Activated naive CD4-positive, alpha-beta T cell treated with anti-CD3 and anti-CD28 coated beads, Interleukin-2, amount 50 U/mL, for 72 hours (primary cell): ENCODE measurements at regions not wholly inside any gene's neighbourhood (a gene's known extent, or its start where the extent isn't known, plus 50 kb on each side); places are given as distances from the start of the nearest gene placed in this dataset.
"Not testable (repeated sequence)": the region's sequence is repeated elsewhere in the genome, so short reads cannot be mapped to it uniquely, and the experiment has no call there.

Experiments used
- ATAC-seq, 2 donors: fragments of 150-1000 bp; cut with Tn5 transposase; 2 replicates each; pipeline ENCODE4 v1.10.0; 2021; ENCODE audit warnings: mild to moderate bottlenecking in 2 of 2, moderate library complexity in 2 of 2
- DNase-seq, 2 donors: peaks; one replicate each; pipeline ENCODE4 v3.0.0; 2021 to 2022; ENCODE audit warnings: low spot score in 2 of 2
- H3K27ac Mint-ChIP-seq, 2 donors: one replicate each; pipeline ENCODE4 v1.8.0; 2022; ENCODE audit warnings: mild to moderate bottlenecking in 2 of 2, mixed read lengths in 2 of 2
- H3K36me3 Mint-ChIP-seq, 2 donors: one replicate each; pipeline ENCODE4 v1.8.0; 2022; ENCODE audit warnings: mixed read lengths in 2 of 2
- H3K9me3 Mint-ChIP-seq, 2 donors: one replicate each; pipeline ENCODE4 v1.8.0; 2022; ENCODE audit warnings: mixed read lengths in 2 of 2

GRCh38 chr1:177891809-177892208, 78.0 kb downstream of the SEC16B start:
- peaks cover 9 to 19% of the 10 kb centered on the region in 2 donors for H3K36me3 Mint-ChIP-seq
- H3K9me3 Mint-ChIP-seq, result peaks cover 4 to 12% of the 10 kb centered on the region in 2 donors
- no peak for ATAC-seq
- no peak overlapping the region for H3K27ac Mint-ChIP-seq
- DNase-seq, result no peak

GRCh38 chr1:177890479-177890878, 79.4 kb downstream of the SEC16B start:
- DNase-seq (no peak), ATAC-seq (no peak)
- Mint-ChIP-seq H3K27ac (no peak overlapping the region), H3K9me3 (peaks cover 4 to 16% of the 10 kb centered on the region in 2 donors), H3K36me3 (peaks cover 9 to 19% of the 10 kb centered on the region in 2 donors)

DNA sequence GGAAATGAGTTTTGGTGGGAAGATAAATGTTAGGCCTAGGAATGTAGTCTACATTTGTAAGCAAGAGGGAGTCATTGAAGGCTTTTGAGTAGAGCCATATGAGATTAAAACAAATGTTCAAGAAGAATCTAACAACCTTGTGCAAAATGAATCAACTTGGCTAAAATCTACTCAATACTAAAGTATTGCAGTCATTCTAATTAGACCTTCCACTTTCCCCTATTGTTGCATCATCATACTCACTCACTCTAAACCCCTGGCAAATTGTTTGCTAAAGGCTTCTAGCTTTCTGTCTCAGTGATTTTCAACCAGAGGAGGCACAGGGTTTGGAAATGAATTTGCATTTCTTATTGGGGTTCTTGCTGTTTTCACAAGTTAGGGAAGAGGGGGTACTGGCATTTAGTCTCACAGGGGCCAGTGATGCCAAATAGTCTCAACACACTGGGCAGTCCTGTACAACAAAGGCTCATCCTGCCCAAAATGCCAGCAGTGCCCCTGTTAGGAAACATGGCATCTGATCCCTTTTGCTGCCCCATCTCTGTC, 85.3 kb downstream of the SEC16B start:
- no peak for ATAC-seq

DNA sequence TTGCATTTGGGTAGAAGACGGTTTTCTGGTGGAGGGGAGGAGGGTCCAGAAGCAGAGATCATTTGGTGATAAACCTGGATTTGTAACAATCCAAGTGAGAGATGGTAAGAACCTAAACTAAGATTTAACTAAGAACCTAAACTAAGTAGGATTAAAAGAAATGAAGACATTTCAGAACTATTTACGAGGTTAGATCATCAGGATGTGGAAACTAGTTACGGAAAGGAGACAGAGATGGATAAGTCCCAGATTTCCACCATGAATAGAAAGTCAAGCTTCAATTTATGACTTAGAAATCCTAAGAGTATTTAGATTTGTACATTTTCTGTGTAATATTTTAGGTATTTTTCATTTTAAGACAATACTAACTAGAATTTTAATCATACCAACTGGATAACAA, 86.3 kb downstream of the SEC16B start:
- ATAC-seq, result no peak
- DNase-seq, result no peak
- H3K27ac Mint-ChIP-seq, result no peak overlapping the region
- H3K36me3 Mint-ChIP-seq, result no peaks in the 10 kb centered on the region
- peaks cover 7 to 17% of the 10 kb centered on the region in 2 donors for H3K9me3 Mint-ChIP-seq

More for the DNA sequence above, 85.3 kb downstream of the SEC16B start:
- DNase-seq, result no peak
- no peaks in the 10 kb centered on the region for H3K36me3 Mint-ChIP-seq
- H3K27ac Mint-ChIP-seq, result no peak overlapping the region
- H3K9me3 Mint-ChIP-seq, result peaks cover 9 to 19% of the 10 kb centered on the region in 2 donors

- no peak overlapping the region for H3K27ac Mint-ChIP-seq
- no peak for ATAC-seq
Observed at GRCh38 chr1:177880339-177880891, 89.4 kb downstream of the SEC16B start.

GRCh38 chr1:177877086-177877485, 92.8 kb downstream of the SEC16B start:
- ATAC-seq (no peak), DNase-seq (no peak)
- Mint-ChIP-seq H3K27ac (no peak overlapping the region), H3K9me3 (peaks cover 10 to 21% of the 10 kb centered on the region in 2 donors), H3K36me3 (no peaks in the 10 kb centered on the region)

More at GRCh38 chr1:177880339-177880891, 89.4 kb downstream of the SEC16B start:
- H3K9me3 Mint-ChIP-seq, result peaks cover 13 to 16% of the 10 kb centered on the region in 2 donors
- DNase-seq, result no peak
- no peaks in the 10 kb centered on the region for H3K36me3 Mint-ChIP-seq

- no peaks in the 10 kb centered on the region for H3K36me3 Mint-ChIP-seq
- DNase-seq (no peak), ATAC-seq (no peak)
- peaks cover 13 to 14% of the 10 kb centered on the region in 2 donors for H3K9me3 Mint-ChIP-seq
- H3K27ac Mint-ChIP-seq, result no peak overlapping the region
Observed at GRCh38 chr1:177873238-177873637, 96.6 kb downstream of the SEC16B start.

GRCh38 chr1:177872308-177872900, 97.5 kb downstream of the SEC16B start:
- Mint-ChIP-seq H3K36me3 (no peaks in the 10 kb centered on the region), H3K27ac (no peak overlapping the region), H3K9me3 (peaks cover 18 to 21% of the 10 kb centered on the region in 2 donors)
- ATAC-seq (no peak), DNase-seq (no peak)

- Mint-ChIP-seq H3K27ac (no peak overlapping the region), H3K9me3 (peaks cover 11 to 22% of the 10 kb centered on the region in 2 donors), H3K36me3 (no peaks in the 10 kb centered on the region)
- DNase-seq (no peak), ATAC-seq (no peak)
Observed at GRCh38 chr1:177871613-177872307, 98.1 kb downstream of the SEC16B start.

GRCh38 chr1:177869586-177869985, 100.3 kb downstream of the SEC16B start:
- peaks cover 9 to 22% of the 10 kb centered on the region in 2 donors for H3K9me3 Mint-ChIP-seq
- DNase-seq (no peak), ATAC-seq (no peak)
- no peak overlapping the region for H3K27ac Mint-ChIP-seq
- no peaks in the 10 kb centered on the region for H3K36me3 Mint-ChIP-seq

GRCh38 chr1:177869011-177869410, 100.8 kb downstream of the SEC16B start:
- H3K9me3 Mint-ChIP-seq, result peaks cover 9 to 19% of the 10 kb centered on the region in 2 donors
- not testable (repeated sequence) for H3K27ac Mint-ChIP-seq, DNase-seq, H3K36me3 Mint-ChIP-seq, ATAC-seq

DNA sequence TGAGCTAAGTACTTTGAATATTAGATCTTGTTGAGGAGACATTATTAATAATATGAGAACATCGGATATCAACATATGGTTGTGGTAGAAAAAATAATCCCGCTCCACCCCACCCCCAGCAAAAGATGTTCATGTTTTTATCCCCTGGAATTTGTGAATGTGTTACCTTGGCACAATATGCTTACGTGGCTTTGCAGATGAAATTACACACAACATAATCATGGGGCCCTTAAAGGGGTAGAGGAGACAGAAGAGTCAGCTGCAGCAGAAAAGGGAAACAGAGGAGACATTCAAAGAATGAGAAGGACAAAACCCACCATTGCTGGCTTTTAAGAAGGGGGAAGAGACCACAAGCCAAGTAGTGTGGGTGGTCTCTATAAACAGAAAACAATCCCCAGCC, 104.1 kb downstream of the SEC16B start:
- DNase-seq (no peak), ATAC-seq (no peak)
- Mint-ChIP-seq H3K27ac (no peak overlapping the region), H3K36me3 (no peaks in the 10 kb centered on the region), H3K9me3 (peaks cover 15 to 22% of the 10 kb centered on the region in 2 donors)

DNA sequence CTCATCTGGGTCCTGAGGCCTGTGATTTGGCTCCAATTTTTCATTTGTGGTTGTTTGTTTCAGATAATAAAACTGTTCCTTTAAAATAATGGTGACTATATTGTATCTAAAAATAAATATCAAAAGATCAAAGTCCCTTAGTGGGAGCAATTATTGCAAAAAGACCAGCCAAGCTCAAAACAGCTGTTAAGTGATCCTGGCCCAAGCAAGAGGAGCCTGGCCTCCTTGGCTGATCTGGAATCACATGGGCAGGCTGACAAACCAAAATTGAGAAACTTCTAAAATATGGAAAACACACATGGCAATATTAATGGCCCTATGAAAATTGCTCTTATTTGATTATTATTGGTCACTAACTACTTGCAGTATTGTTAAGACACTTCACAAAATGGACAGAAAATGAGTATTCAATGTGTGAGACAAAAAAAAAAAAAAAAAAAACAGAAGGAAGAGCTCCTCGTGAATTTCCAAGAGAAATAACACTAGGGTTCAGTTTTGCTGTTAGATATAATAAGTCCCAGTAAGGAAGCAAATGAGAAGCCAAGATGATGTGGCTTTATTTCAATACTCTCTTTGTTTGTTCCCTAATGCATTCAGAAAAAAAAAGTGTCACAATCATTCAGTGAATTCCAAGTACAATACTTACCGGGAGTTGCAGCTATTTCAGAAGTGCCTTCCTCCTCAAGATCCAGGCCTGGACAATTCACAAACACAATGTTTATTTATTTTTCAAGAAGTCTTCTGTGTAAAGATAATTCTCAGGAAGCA, 105.1 kb downstream of the SEC16B start:
- no peaks in the 10 kb centered on the region for H3K36me3 Mint-ChIP-seq
- H3K9me3 Mint-ChIP-seq, result peaks cover 15 to 16% of the 10 kb centered on the region in 2 donors
- DNase-seq (no peak), ATAC-seq (no peak)
- no peak overlapping the region for H3K27ac Mint-ChIP-seq

DNA sequence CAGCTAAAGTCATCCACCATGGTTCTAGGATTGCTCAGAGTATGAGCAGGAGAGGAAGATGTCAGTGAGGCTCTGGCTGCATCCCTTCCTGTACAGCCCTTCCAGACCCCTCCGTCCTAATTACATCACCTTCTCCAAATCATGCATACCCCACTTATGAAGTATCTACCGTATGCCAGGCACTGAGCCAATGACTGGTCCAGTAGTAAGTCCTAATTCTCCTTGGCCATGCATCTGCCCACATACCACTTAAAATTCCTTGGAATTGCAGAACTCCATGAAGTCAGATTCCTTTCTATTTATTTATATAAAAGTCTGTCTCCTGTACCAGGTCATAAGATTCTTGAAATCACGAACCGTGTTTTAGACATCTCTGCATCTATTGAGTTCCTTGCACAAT, 106.1 kb downstream of the SEC16B start:
- ATAC-seq (no peak), DNase-seq (no peak)
- Mint-ChIP-seq H3K9me3 (peaks cover 15 to 16% of the 10 kb centered on the region in 2 donors), H3K36me3 (no peaks in the 10 kb centered on the region), H3K27ac (no peak overlapping the region)

DNA sequence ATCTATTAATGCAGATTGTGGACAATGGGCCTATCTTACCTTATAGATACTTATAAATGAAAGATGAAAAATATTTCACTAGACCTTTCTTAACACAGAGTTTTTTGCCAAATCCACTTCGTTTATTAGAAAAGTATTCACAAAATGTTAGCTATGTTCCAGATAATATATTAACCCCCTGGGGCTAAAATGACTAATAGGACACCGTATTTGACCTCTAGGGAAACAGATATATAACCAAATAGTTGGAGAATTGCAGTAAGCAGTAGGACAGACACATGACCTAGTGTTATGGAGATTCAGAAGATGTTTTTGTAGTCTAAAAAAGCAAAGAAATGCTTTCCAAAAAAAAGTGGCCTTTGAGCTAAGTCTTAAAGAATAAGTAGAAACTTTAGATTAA, 106.9 kb downstream of the SEC16B start:
- DNase-seq (no peak), ATAC-seq (no peak)
- H3K27ac Mint-ChIP-seq, result no peak overlapping the region
- H3K36me3 Mint-ChIP-seq, result no peaks in the 10 kb centered on the region
- H3K9me3 Mint-ChIP-seq, result peaks cover 12 to 13% of the 10 kb centered on the region in 2 donors

- ATAC-seq (no peak), DNase-seq (no peak)
- H3K36me3 Mint-ChIP-seq, result no peaks in the 10 kb centered on the region
- no peak overlapping the region for H3K27ac Mint-ChIP-seq
- peaks cover 10 to 11% of the 10 kb centered on the region in 2 donors for H3K9me3 Mint-ChIP-seq
Observed at GRCh38 chr1:177859572-177859971, 110.3 kb downstream of the SEC16B start.

GRCh38 chr1:177858332-177858821, 111.5 kb downstream of the SEC16B start:
- Mint-ChIP-seq H3K27ac (no peak overlapping the region), H3K9me3 (peaks cover 16 to 18% of the 10 kb centered on the region in 2 donors), H3K36me3 (no peaks in the 10 kb centered on the region)
- DNase-seq, result no peak
- no peak for ATAC-seq
